H9 (cell line): ENCODE measurements at regions not wholly inside any gene's neighbourhood (a gene's known extent, or its start where the extent isn't known, plus 50 kb on each side); places are given as distances from the start of the nearest gene placed in this dataset.

Source experiments
- DNase-seq: peaks from one replicate; pipeline ENCODE4 v3.0.0-alpha.2; 2017
- H2AFZ ChIP-seq: one replicate; pipeline ENCODE4 v1.6.1; 2013; ENCODE audit warnings: mild to moderate bottlenecking, low read length, control low read depth, moderate library complexity
- H2AK5ac ChIP-seq: 2 replicates; pipeline ENCODE4 v1.6.1; 2013; ENCODE audit warnings: low read length, control low read depth, mixed read lengths; ENCODE audit not compliant: insufficient read length
- H2BK120ac ChIP-seq: one replicate; pipeline ENCODE4 v1.6.1; 2013; ENCODE audit warnings: low read depth, mild to moderate bottlenecking, low read length, control low read depth, inconsistent platforms; ENCODE audit not compliant: poor library complexity, severe bottlenecking
- H2BK12ac ChIP-seq: 2 replicates; pipeline ENCODE4 v1.6.1; 2013; ENCODE audit warnings: low read length, control low read depth, mixed read lengths, low read depth; ENCODE audit not compliant: insufficient read length
- H2BK15ac ChIP-seq: 2 replicates; pipeline ENCODE4 v1.6.1; 2013; ENCODE audit warnings: low read depth, low read length, control low read depth
- H2BK20ac ChIP-seq: one replicate; pipeline ENCODE4 v1.6.1; 2013; ENCODE audit warnings: low read depth, mild to moderate bottlenecking, low read length, control low read depth, inconsistent platforms; ENCODE audit not compliant: poor library complexity, severe bottlenecking
- H2BK5ac ChIP-seq: 2 replicates; pipeline ENCODE4 v1.6.1; 2013; ENCODE audit warnings: low read length, control low read depth, mixed read lengths; ENCODE audit not compliant: insufficient read length
- H3K14ac ChIP-seq: 2 replicates; pipeline ENCODE4 v1.6.1; 2013; ENCODE audit warnings: low read length, control low read depth; ENCODE audit not compliant: insufficient read depth
- H3K18ac ChIP-seq: 2 replicates; pipeline ENCODE4 v1.6.1; 2013; ENCODE audit warnings: low read depth, mild to moderate bottlenecking, mixed read lengths, low read length, control low read depth; ENCODE audit not compliant: insufficient read length
- H3K23ac ChIP-seq: 2 replicates; pipeline ENCODE4 v1.6.1; 2013; ENCODE audit warnings: low read length, control low read depth, mixed read lengths, low read depth; ENCODE audit not compliant: insufficient read length
- H3K23me2 ChIP-seq: 2 replicates; pipeline ENCODE4 v1.6.1; 2013; ENCODE audit warnings: low read depth, mild to moderate bottlenecking, mixed read lengths, low read length, control low read depth; ENCODE audit not compliant: insufficient read length, poor library complexity, severe bottlenecking
- H3K27ac ChIP-seq: 2 replicates; pipeline ENCODE4 v1.5.1; 2013; ENCODE audit warnings: low read length, control low read depth, mixed read lengths, low read depth; ENCODE audit not compliant: insufficient read length
- H3K27me3 ChIP-seq: 2 replicates; pipeline ENCODE4 v1.6.1; 2013; ENCODE audit warnings: low read length, control low read depth, inconsistent platforms; ENCODE audit not compliant: insufficient read depth
- H3K4ac ChIP-seq: 2 replicates; pipeline ENCODE4 v1.6.1; 2013; ENCODE audit warnings: low read depth, mild to moderate bottlenecking, control low read depth, inconsistent platforms, low read length, moderate library complexity
- H3K4me1 ChIP-seq: 2 replicates; pipeline ENCODE4 v1.6.1; 2013; ENCODE audit warnings: low read length, control low read depth, inconsistent platforms; ENCODE audit not compliant: insufficient read depth
- H3K4me2 ChIP-seq: 2 replicates; pipeline ENCODE4 v1.6.1; 2013; ENCODE audit warnings: low read length, control low read depth, mixed read lengths; ENCODE audit not compliant: insufficient read length, insufficient read depth
- H3K56ac ChIP-seq: 2 replicates; pipeline ENCODE4 v1.6.1; 2013; ENCODE audit warnings: low read depth, mild to moderate bottlenecking, mixed read lengths, low read length, control low read depth; ENCODE audit not compliant: insufficient read length
- H3K79me1 ChIP-seq: 2 replicates; pipeline ENCODE4 v1.6.1; 2013; ENCODE audit warnings: low read depth, mild to moderate bottlenecking, moderate library complexity, low read length, control low read depth, inconsistent platforms; ENCODE audit not compliant: insufficient read depth, poor library complexity, severe bottlenecking
- H3K79me2 ChIP-seq: 2 replicates; pipeline ENCODE4 v1.6.1; 2013; ENCODE audit warnings: low read length, control low read depth, inconsistent platforms; ENCODE audit not compliant: insufficient read depth
- H3K9ac ChIP-seq: 2 replicates; pipeline ENCODE4 v1.6.1; 2013; ENCODE audit warnings: low read length, control low read depth, mixed read lengths; ENCODE audit not compliant: insufficient read length; ENCODE audit errors: extremely low read depth
- H3K9me3 ChIP-seq: one replicate; pipeline ENCODE4 v1.6.1; 2013; ENCODE audit warnings: low read depth, low read length, inconsistent platforms; ENCODE audit not compliant: control insufficient read depth
- H3T11ph ChIP-seq: one replicate; pipeline ENCODE4 v1.6.1; 2013; ENCODE audit warnings: mild to moderate bottlenecking, low read length, control low read depth, inconsistent platforms
- H4K20me1 ChIP-seq: one replicate; pipeline ENCODE4 v1.6.1; 2013; ENCODE audit not compliant: control insufficient read depth, insufficient read length, insufficient read depth
- H4K5ac ChIP-seq: 2 replicates; pipeline ENCODE4 v1.6.1; 2013; ENCODE audit warnings: low read depth, mild to moderate bottlenecking, mixed read lengths, low read length, control low read depth; ENCODE audit not compliant: insufficient read length
- H4K8ac ChIP-seq: replicated peaks from 2 replicates; pipeline ENCODE4 v1.6.1; 2013; ENCODE audit warnings: low read length, control low read depth, mixed read lengths, low read depth; ENCODE audit not compliant: insufficient read length
- H4K91ac ChIP-seq: 2 replicates; pipeline ENCODE4 v1.6.1; 2013; ENCODE audit warnings: low read depth, mild to moderate bottlenecking, moderate library complexity, mixed read lengths, low read length, control low read depth; ENCODE audit not compliant: insufficient read length
- H3K27ac Mint-ChIP-seq, 3 experiments: 2 replicates in 2 of 3; 3 replicates in 1 of 3; pipeline ENCODE4 v1.8.0; 2020 to 2021; ENCODE audit warnings: mixed read lengths in 3 of 3, mild to moderate bottlenecking in 1 of 3, moderate library complexity in 1 of 3
- H3K27me3 Mint-ChIP-seq: 2 replicates; pipeline ENCODE4 v1.8.0; 2021; ENCODE audit warnings: low read depth, mild to moderate bottlenecking, moderate library complexity, mixed read lengths
- H3K36me3 Mint-ChIP-seq, 3 experiments: 2 replicates in 2 of 3; 3 replicates in 1 of 3; pipeline ENCODE4 v1.8.0; 2020 to 2021; ENCODE audit warnings: low read depth in 3 of 3, mixed read lengths in 3 of 3; ENCODE audit not compliant: insufficient read depth in 1 of 3
- H3K4me1 Mint-ChIP-seq, 2 experiments: 2 replicates each; pipeline ENCODE4 v1.8.0; 2020; ENCODE audit warnings: mixed read lengths in 2 of 2
- H3K4me3 Mint-ChIP-seq, 2 experiments: 2 replicates in 1 of 2; 3 replicates in 1 of 2; pipeline ENCODE4 v1.8.0; 2020 to 2021; ENCODE audit warnings: mild to moderate bottlenecking in 2 of 2, mixed read lengths in 2 of 2, moderate library complexity in 1 of 2
- H3K9me3 Mint-ChIP-seq, 2 experiments: 2 replicates in 1 of 2; 3 replicates in 1 of 2; pipeline ENCODE4 v1.8.0; 2020; ENCODE audit warnings: mild to moderate bottlenecking in 2 of 2, mixed read lengths in 2 of 2, moderate library complexity in 1 of 2
- WGBS: extraction: QIAGEN DNeasy Blood & Tissue Kit; methylation state at CpG from one replicate; pipeline ENCODE4 v1.1.7; 2013; ENCODE audit warnings: missing lambda C conversion rate, low lambda C conversion rate, mixed read lengths; ENCODE audit not compliant: insufficient read length; ENCODE audit errors: extremely low coverage; 5-methylcytosine and 5-hydroxymethylcytosine counted together
- TF ChIP-seq, protein P1 (sequence below): fragments of 200-600 bp; sonication (generic); conservative IDR thresholded peaks from 3 replicates; pipeline ENCODE4 v1.8.0; 2021; ENCODE audit warnings: antibody characterized with exemption, mild to moderate bottlenecking

GRCh38 chr20:4069751-4070150, 54.4 kb upstream of the RNF24 start:
- Histone ChIP-seq H2BK12ac (no peak overlapping the region), H2AK5ac (no peak overlapping the region), H3K9me3 (no peaks in the 10 kb centered on the region), H3K79me1 (no peaks in the 10 kb centered on the region), H2BK20ac (no peak overlapping the region), H3K27ac (no peak overlapping the region), H4K5ac (no peak overlapping the region), H3K79me2 (no peaks in the 10 kb centered on the region), H3K4ac (no peak overlapping the region), H3K14ac (no peak overlapping the region), H3K23me2 (no peaks in the 10 kb centered on the region), H2BK120ac (no peak overlapping the region), H2BK15ac (no peak overlapping the region), H4K20me1 (no peaks in the 10 kb centered on the region), H3K56ac (no peak overlapping the region), H2AFZ (no peak overlapping the region), H3K18ac (no peak overlapping the region), H4K91ac (no peak overlapping the region), H3K27me3 (no peaks in the 10 kb centered on the region), H2BK5ac (no peak overlapping the region), H3K23ac (no peak overlapping the region), H3K9ac (no peak overlapping the region), H3K4me1 (no peaks in the 10 kb centered on the region; the same call in 1 of the 2 replicates), H4K8ac (no peak overlapping the region), H3K4me2 (no peak overlapping the region), H3T11ph (no peak overlapping the region)
- WGBS, result no CpG with 5 or more reads among the region's 2 CpGs
- H3K9me3 Mint-ChIP-seq, result peaks cover 0 to 2% of the 10 kb centered on the region in 2 experiments; a peak in 2 of 5 replicates
- peaks cover 5% of the 10 kb centered on the region for H3K27me3 Mint-ChIP-seq
- no peak overlapping the region for H3K4me3 Mint-ChIP-seq
- no peak overlapping the region for H3K27ac Mint-ChIP-seq
- peaks cover 20% of the 10 kb centered on the region in 2 experiments for H3K4me1 Mint-ChIP-seq
- DNase-seq, result no peak
- no peaks in the 10 kb centered on the region for H3K36me3 Mint-ChIP-seq
- TF ChIP-seq, protein P1, sequence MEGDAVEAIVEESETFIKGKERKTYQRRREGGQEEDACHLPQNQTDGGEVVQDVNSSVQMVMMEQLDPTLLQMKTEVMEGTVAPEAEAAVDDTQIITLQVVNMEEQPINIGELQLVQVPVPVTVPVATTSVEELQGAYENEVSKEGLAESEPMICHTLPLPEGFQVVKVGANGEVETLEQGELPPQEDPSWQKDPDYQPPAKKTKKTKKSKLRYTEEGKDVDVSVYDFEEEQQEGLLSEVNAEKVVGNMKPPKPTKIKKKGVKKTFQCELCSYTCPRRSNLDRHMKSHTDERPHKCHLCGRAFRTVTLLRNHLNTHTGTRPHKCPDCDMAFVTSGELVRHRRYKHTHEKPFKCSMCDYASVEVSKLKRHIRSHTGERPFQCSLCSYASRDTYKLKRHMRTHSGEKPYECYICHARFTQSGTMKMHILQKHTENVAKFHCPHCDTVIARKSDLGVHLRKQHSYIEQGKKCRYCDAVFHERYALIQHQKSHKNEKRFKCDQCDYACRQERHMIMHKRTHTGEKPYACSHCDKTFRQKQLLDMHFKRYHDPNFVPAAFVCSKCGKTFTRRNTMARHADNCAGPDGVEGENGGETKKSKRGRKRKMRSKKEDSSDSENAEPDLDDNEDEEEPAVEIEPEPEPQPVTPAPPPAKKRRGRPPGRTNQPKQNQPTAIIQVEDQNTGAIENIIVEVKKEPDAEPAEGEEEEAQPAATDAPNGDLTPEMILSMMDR, result no peak
